Breast epithelium (tissue), 4 donors: ENCODE measurements at regions not wholly inside any gene's neighbourhood (a gene's known extent, or its start where the extent isn't known, plus 50 kb on each side); places are given as distances from the start of the nearest gene placed in this dataset.

Experiments used
- DNase-seq, 2 donors: peaks; one replicate each; pipeline ENCODE4 v3.0.0-alpha.2; 2019; ENCODE audit warnings: low spot score in 2 of 2
- H3K27ac ChIP-seq, 2 donors: fragments of 200-600 bp; sonication (generic) in 1 of 2; one replicate each; pipeline ENCODE4 v1.5.1; 2016 to 2019; ENCODE audit warnings: mild to moderate bottlenecking in 1 of 2
- H3K27me3 ChIP-seq, 2 donors: fragments of 200-600 bp; sonication (generic) in 1 of 2; one replicate each; pipeline versions ENCODE4 v1.5.1 to v1.6.0; 2017 to 2019; ENCODE audit warnings: control low read depth in 1 of 2, mild to moderate bottlenecking in 1 of 2
- H3K36me3 ChIP-seq: fragments of 200-600 bp; one replicate; pipeline ENCODE4 v1.5.1; 2019
- H3K4me1 ChIP-seq, 2 donors: fragments of 200-600 bp; sonication (generic); one replicate each; pipeline ENCODE4 v1.5.1; 2016 to 2019; ENCODE audit warnings: control low read depth in 1 of 2
- H3K4me3 ChIP-seq, 3 donors: fragments of 200-600 bp; sonication (generic); 1 replicate in 2 of 3; 2 replicates in 1 of 3; pipeline ENCODE4 v1.5.1; 2016 to 2019; ENCODE audit warnings: mild to moderate bottlenecking in 3 of 3, moderate library complexity in 2 of 3
- H3K9me3 ChIP-seq, 2 donors: fragments of 200-600 bp; sonication (generic) in 1 of 2; one replicate each; pipeline ENCODE4 v1.5.1; 2016 to 2019; ENCODE audit warnings: control low read depth in 1 of 2
- CTCF ChIP-seq, 3 donors: fragments of 450-650 bp; IDR thresholded peaks; one replicate each; pipeline ENCODE4 v1.5.1; 2016 to 2017; ENCODE audit warnings: antibody characterized with exemption in 3 of 3, mild to moderate bottlenecking in 3 of 3, moderate library complexity in 3 of 3
- POLR2A ChIP-seq: fragments of 450-650 bp; IDR thresholded peaks from one replicate; pipeline ENCODE4 v1.6.1; 2016; ENCODE audit warnings: antibody characterized with exemption, mild to moderate bottlenecking, moderate library complexity
- POLR2AphosphoS5 ChIP-seq, 3 donors: sonication (generic); formaldehyde crosslinking; IDR thresholded peaks; one replicate each; pipeline ENCODE4 v1.6.1; 2017; ENCODE audit warnings: antibody characterized with exemption in 3 of 3
- intact Hi-C: fragments of 100-400 bp; cut with DNase I; formaldehyde crosslinking; loops from one replicate; pipeline ENCODE4 v1.15.1; 2023; ENCODE audit warnings: low total_unique reads

GRCh38 chr16:63752347-63752746, 1369.5 kb downstream of the CDH11 start:
- TF ChIP-seq POLR2A, result no peak
- TF ChIP-seq POLR2AphosphoS5 (IDR thresholded peaks at IDR 0.05), result no peak
- no peak for TF ChIP-seq CTCF (IDR thresholded peaks at IDR 0.05)
- no peak overlapping the region for H3K27ac ChIP-seq
- H3K9me3 ChIP-seq, result peaks cover 0 to 5% of the 10 kb centered on the region in 2 donors
- H3K36me3 ChIP-seq, result no peaks in the 10 kb centered on the region
- no peak for DNase-seq
- H3K27me3 ChIP-seq, result no peaks in the 10 kb centered on the region
- H3K4me3 ChIP-seq, result no peak overlapping the region
- no peaks in the 10 kb centered on the region for H3K4me1 ChIP-seq
- intact Hi-C loops, result no loop called here

- TF ChIP-seq POLR2AphosphoS5 (IDR thresholded peaks at IDR 0.05), result no peak
- no peak for TF ChIP-seq POLR2A
- no peak for TF ChIP-seq CTCF (IDR thresholded peaks at IDR 0.05)
Observed at GRCh38 chr16:63749276-63749675, 1372.6 kb downstream of the CDH11 start.

GRCh38 chr16:63745456-63745855, 1376.4 kb downstream of the CDH11 start:
- H3K36me3 ChIP-seq, result no peaks in the 10 kb centered on the region
- H3K4me1 ChIP-seq, result no peaks in the 10 kb centered on the region
- no peaks in the 10 kb centered on the region for H3K9me3 ChIP-seq
- H3K27me3 ChIP-seq, result no peaks in the 10 kb centered on the region
- intact Hi-C loops, result no loop called here
- H3K4me3 ChIP-seq, result no peak overlapping the region
- no peak overlapping the region for H3K27ac ChIP-seq
- no peak for TF ChIP-seq CTCF (IDR thresholded peaks at IDR 0.05)
- TF ChIP-seq POLR2AphosphoS5 (IDR thresholded peaks at IDR 0.05), result no peak
- TF ChIP-seq POLR2A, result no peak
- no peak for DNase-seq

More at GRCh38 chr16:63749276-63749675, 1372.6 kb downstream of the CDH11 start:
- no peaks in the 10 kb centered on the region for H3K27me3 ChIP-seq
- no peaks in the 10 kb centered on the region for H3K4me1 ChIP-seq
- no peak for DNase-seq
- intact Hi-C loops, result no loop called here
- no peak overlapping the region for H3K27ac ChIP-seq
- H3K36me3 ChIP-seq, result no peaks in the 10 kb centered on the region
- H3K9me3 ChIP-seq, result no peaks in the 10 kb centered on the region
- H3K4me3 ChIP-seq, result no peak overlapping the region

- no peaks in the 10 kb centered on the region for H3K9me3 ChIP-seq
- TF ChIP-seq POLR2A (no peak), POLR2AphosphoS5 (IDR thresholded peaks at IDR 0.05) (no peak), CTCF (IDR thresholded peaks at IDR 0.05) (no peak)
- no peak overlapping the region for H3K27ac ChIP-seq
- no peaks in the 10 kb centered on the region for H3K36me3 ChIP-seq
- no peaks in the 10 kb centered on the region for H3K4me1 ChIP-seq
- no peaks in the 10 kb centered on the region for H3K27me3 ChIP-seq
- no peak overlapping the region for H3K4me3 ChIP-seq
- intact Hi-C loops, result no loop called here
- DNase-seq, result no peak
Observed at GRCh38 chr16:63744077-63744874, 1377.6 kb downstream of the CDH11 start.

GRCh38 chr16:63742150-63742549, 1379.7 kb downstream of the CDH11 start:
- no peaks in the 10 kb centered on the region for H3K9me3 ChIP-seq
- no peak for TF ChIP-seq CTCF (IDR thresholded peaks at IDR 0.05)
- no peak for TF ChIP-seq POLR2A
- no peak for TF ChIP-seq POLR2AphosphoS5 (IDR thresholded peaks at IDR 0.05)
- no peaks in the 10 kb centered on the region for H3K4me1 ChIP-seq
- H3K27ac ChIP-seq, result no peak overlapping the region
- H3K36me3 ChIP-seq, result no peaks in the 10 kb centered on the region
- H3K27me3 ChIP-seq, result no peaks in the 10 kb centered on the region
- intact Hi-C loops, result no loop called here
- no peak for DNase-seq
- H3K4me3 ChIP-seq, result no peak overlapping the region
